22Rv1 (cell line): ENCODE measurements at regions not wholly inside any gene's neighbourhood (a gene's known extent, or its start where the extent isn't known, plus 50 kb on each side); places are given as distances from the start of the nearest gene placed in this dataset.
"Not testable (repeated sequence)": the region's sequence is repeated elsewhere in the genome, so short reads cannot be mapped to it uniquely, and the experiment has no call there.

Experiments
- H3K27ac ChIP-seq: fragments of 450-650 bp; 2 replicates; pipeline ENCODE4 v1.5.1; 2017
- CTCF ChIP-seq: fragments of 450-650 bp; IDR thresholded peaks from 2 replicates; pipeline ENCODE4 v1.5.1; 2017; ENCODE audit warnings: mild to moderate bottlenecking
- ZFX ChIP-seq: fragments of 450-650 bp; IDR thresholded peaks from 2 replicates; pipeline ENCODE4 v1.6.1; 2017; ENCODE audit warnings: antibody characterized with exemption, borderline replicate concordance

DNA sequence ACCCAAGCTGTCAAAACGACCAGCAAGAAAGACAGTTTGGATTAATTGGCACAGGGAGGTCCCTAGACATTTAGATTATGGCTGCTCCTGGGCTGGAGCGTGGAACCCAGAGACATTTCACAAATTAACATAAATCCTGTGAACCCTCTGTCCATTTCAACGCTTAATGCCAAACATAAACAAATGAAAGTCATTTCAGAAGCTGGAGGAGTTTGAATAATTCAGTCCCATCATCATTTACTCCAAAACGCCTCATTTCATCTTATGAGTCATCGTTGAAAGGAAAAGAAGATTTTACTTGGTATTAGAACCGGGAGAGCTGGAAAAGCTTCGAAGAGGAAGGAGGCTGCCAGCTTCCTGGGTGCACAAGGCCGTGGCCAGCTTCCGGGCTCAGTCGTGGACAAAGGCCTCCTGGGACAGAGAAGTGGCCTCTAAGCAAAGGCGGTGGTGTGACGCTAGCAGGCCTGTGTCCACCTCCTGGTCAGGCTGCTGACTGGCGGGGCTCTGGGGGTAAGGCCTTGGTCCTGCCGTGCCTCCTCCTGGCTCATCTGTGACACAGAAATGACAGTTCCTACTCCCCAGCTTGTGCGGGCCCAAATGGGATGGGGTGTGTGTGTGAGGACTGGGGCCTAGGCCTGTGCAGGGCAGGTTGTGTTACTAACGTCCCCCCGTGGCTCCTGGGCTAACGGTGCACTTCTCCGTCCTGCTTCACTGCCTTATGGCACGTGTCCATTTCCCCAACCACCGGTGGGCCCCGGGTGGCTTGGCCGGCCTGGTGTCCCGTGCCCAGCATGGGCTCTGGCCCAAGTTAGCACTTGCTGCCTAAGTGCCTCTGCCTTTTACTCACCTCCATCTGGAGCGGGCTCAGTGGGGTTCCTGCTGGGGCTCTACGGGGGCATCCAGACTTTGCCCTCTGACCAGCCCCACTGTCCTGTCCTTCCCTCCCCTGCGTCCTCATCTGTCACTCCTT is 71.6 kb downstream of the RRM2 start:
- no peak for TF ChIP-seq CTCF
- no peak for TF ChIP-seq ZFX
- H3K27ac ChIP-seq = no peak overlapping the region

DNA sequence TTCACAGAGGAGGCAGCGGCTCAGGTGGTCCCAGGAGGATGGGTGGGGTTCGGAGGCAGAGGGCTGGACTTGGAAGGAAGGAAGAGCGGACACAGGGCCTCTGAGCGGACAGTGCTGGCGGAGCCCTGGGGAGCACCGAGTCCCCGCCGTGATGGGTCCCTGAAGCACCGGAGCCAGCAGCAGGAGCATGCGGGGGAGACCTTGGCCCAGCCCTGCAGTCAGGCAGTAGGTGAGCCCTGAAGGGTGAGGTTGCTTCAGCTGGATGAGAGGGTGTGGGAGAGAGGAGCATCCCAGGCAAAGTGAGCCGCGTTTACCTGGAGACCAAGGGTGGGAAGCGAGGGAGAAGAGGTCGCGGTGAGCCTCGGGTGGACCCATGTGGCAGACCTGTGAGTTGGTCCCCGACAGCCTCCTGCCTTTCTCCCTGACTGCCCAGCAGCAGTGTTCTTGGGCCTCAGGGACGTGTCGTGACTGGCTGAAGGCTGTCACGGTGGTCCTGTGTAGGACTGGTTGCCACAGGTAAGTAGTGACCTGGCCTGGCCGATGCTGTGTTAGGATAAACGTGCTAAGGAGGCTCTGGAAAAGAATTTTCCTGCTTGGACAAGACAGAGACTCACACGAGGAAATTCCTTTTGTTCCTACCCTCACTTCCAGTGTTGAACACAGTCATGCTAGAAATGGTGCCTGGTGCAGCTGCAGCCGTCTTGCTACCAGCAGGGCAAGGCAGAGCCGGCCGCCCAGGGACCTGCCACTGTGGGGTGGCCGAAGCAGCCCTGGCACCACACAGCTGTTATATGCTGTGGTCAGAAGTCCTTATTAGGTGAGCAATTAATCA is 73.0 kb downstream of the RRM2 start:
- no peak overlapping the region for H3K27ac ChIP-seq
- TF ChIP-seq ZFX (no peak), CTCF (no peak)

GRCh38 chr2:10196110-10196892 is 73.8 kb downstream of the RRM2 start:
- TF ChIP-seq CTCF (no peak), ZFX (no peak)
- H3K27ac ChIP-seq = no peak overlapping the region

DNA sequence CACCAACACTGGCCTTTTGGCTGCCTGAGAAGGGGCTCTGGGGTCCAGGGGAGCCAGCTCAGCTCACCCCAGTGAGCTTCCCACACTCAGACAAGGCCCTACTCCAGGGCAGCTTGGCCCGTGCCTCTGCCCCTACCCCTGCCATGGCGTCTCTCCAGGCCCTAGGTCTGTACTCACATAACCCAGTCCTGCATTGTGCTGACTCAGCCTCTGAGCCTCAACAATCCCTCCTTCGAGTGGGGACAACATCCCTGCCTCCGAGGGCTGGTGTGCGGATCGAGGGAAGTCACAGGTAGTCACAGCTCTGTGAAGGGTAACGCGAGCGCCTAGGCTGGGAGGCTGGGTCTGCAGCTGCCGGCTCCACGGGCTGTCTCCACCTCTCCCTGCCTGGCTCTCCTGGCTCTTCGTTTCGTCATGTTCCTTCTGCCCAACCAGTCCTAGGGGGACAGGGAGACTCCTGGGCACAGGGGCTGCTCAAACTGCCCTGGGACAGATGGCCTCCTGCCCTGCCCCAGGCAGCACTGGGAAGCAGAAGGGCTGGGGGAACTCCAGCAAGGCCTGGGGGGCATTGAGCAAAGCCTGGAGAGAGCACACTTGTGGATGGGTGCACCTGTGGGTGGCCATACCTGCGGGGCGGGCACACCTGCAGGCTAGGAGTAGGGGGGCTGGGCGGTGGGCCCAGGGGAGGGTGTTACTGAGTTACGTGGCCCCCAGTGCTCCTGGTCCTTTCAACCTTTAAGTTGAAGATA is 74.6 kb downstream of the RRM2 start:
- TF ChIP-seq CTCF (no peak), ZFX (no peak)
- no peak overlapping the region for H3K27ac ChIP-seq

DNA sequence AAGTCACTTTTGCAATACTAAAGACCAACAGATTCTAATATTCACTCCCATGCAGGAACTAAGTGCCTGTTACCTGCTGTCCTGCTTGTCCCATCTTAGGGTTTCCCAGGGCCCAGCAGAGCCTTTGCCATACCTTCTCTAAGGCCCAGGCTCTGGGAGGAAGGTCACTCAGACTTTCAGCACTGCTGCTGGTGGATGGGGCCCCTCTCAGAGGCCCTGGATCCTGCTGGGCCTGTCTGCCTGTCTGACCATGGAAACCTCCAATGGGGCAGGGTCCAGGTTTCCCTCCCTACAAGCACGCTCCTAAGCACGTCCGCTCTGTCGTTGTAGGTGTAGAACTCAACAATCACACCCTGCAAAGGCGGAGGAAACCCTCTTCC is 75.1 kb downstream of the RRM2 start:
- no peak overlapping the region for H3K27ac ChIP-seq
- no peak for TF ChIP-seq CTCF
- TF ChIP-seq ZFX = no peak

DNA sequence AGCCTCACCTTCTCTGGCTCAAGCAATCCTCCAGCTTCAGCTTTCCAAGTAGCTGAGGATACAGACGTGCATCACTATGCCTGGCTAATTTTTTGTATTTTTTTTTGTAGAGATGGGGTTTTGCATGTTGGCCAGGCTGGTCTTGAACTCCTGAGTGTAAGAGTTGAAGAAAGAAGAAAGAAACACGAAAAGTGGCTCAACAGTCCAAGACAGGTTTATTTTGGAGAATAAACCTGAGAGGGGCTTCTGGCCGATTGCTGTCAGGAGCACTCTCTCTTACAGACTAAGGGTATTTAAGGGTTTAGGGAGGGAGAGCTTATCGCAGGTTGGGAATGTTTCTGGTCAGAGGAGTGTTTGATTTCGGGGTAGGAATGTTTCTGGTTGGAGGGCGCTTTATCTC is 75.9 kb downstream of the RRM2 start:
- H3K27ac ChIP-seq = not testable (repeated sequence)

DNA sequence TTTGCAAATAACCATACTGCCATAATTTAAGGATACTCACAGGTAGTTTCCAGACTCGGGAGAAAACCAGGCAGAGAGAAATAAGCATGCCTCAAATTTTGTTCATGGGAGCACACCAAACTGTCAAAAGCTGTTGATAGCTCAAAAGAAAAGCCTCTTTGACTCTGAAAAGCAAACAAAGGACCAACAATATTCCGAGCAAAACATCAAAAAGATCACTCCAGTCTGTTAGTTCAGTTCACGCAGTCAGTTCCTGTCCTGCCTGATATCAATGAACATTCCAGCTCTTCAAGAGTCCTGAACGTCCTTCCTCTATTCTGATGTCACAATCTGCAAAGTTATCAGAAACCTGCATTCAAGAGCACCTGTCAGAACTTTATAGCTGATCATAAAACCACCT is 78.7 kb downstream of the RRM2 start:
- H3K27ac ChIP-seq = no peak overlapping the region
- TF ChIP-seq CTCF = no peak
- no peak for TF ChIP-seq ZFX
